Thyroid gland (tissue), 4 donors: ENCODE measurements at regions not wholly inside any gene's neighbourhood (a gene's known extent, or its start where the extent isn't known, plus 50 kb on each side); places are given as distances from the start of the nearest gene placed in this dataset.

Experiments
- CTCF ChIP-seq, 6 experiments: fragments of 200-600 bp in 3 of 6; fragments of 450-650 bp in 3 of 6; sonication (generic) in 3 of 6; IDR thresholded peaks; one replicate each; pipeline ENCODE4 v1.5.1; 2016 to 2019; ENCODE audit warnings: antibody characterized with exemption in 6 of 6, mild to moderate bottlenecking in 2 of 6, inconsistent platforms in 1 of 6, moderate library complexity in 1 of 6
- POLR2A ChIP-seq, 2 donors: fragments of 450-650 bp; IDR thresholded peaks; one replicate each; pipeline ENCODE4 v1.6.1; 2017; ENCODE audit warnings: antibody characterized with exemption in 2 of 2, mild to moderate bottlenecking in 2 of 2, moderate library complexity in 1 of 2

GRCh38 chr9:1639166-1639565 lies 376.0 kb upstream of the SMARCA2 start:
- TF ChIP-seq CTCF (IDR thresholded peaks at IDR 0.05) (no peak), POLR2A (IDR thresholded peaks at IDR 0.05) (no peak)
